Esophagus mucosa (tissue), 1 donor: ENCODE measurements at regions not wholly inside any gene's neighbourhood (a gene's known extent, or its start where the extent isn't known, plus 50 kb on each side); places are given as distances from the start of the nearest gene placed in this dataset.
"Not testable (repeated sequence)": the region's sequence is repeated elsewhere in the genome, so short reads cannot be mapped to it uniquely, and the experiment has no call there.

Source experiments
- ATAC-seq: fragments of 200-7000 bp; cut with Tn5 transposase; one replicate; pipeline ENCODE4 v1.9.1; 2020
- donor health status: DM: yes; HTN: yes; CAD: no.

GRCh38 chr7:69277366-69277765, 320.9 kb upstream of the AUTS2 start:
- no peak for ATAC-seq

DNA sequence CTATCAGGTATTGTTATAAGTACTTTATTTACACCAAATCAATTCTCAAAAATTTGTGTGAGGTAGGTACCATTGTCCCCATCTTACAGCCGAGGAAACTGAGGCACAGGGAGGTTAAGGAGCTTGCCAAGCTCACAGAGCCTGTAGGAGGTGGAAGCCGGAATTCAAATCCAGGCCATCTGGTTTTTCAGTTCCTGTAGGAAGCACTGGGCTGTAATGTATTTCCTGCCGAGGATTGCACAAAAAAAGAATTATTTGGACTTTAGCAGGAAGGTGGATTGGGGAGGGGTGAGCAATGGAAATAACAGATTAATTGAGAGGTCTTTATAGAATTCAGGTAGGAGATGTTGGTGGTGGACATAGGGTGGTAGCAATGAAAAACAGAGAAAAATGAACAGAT, 315.3 kb upstream of the AUTS2 start:
- no peak for ATAC-seq

DNA sequence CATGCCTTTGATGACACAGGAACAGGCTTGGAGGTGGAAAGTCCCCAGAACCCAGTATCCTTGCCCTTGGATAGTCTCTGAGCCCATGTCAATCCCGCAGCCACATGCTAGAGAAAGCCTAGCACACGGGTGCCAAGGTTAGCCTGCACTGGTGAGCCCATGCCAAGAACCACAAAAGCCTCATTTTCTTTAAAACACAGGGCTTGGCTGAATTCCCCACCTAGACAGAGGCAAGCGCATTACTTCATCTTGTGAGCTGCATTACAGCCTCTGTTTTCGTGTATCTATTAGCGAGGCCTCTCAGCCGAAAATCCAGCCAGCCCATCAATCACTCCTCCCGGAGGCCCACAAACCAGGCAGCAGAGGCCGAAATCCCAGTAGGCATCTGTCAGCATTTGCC, 314.9 kb upstream of the AUTS2 start:
- ATAC-seq: no peak

- no peak for ATAC-seq
Observed at GRCh38 chr7:69285854-69286253, 312.4 kb upstream of the AUTS2 start.

- ATAC-seq: no peak
Observed at GRCh38 chr7:69295977-69296376, 302.3 kb upstream of the AUTS2 start.

GRCh38 chr7:69301253-69301652, 297.0 kb upstream of the AUTS2 start:
- ATAC-seq: no peak

DNA sequence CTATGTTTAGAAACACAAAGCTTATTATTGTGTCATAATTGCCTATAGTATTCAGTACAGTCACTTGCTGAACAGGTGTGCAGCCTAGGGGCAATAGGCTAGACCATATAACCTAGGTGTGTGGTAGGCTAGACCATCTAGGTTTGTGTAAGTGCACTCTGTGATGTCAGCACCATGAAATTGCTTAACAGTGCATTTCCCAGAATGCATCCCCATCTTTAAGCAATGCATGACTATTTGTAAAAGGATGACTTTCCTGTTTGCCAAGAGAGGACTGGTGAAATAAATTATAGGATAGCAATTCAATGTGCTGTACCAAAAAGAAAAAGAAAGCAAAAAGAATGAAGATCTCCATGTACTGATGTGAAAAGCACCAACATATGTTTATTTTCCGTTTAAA, 288.7 kb upstream of the AUTS2 start:
- ATAC-seq: no peak

DNA sequence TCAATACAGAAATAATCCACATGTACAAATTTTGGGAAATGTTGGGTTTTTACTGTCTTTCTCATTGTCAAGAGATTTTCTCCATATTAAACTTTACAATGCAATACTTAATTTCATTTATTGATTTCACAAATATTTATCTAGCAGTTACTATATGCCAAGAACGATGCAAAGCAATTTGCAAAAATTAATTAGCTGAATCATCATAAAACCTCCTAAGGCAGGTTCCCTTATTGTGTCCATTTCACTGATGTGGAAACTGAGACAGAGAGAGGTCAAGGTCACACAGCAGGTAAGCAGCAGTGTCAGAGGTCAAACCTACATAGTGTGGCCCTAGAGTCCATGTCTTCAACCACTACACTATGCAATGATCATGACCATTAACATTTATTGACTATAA, 286.8 kb upstream of the AUTS2 start:
- no peak for ATAC-seq

GRCh38 chr7:69313852-69314251, 284.4 kb upstream of the AUTS2 start:
- ATAC-seq: not testable (repeated sequence)

DNA sequence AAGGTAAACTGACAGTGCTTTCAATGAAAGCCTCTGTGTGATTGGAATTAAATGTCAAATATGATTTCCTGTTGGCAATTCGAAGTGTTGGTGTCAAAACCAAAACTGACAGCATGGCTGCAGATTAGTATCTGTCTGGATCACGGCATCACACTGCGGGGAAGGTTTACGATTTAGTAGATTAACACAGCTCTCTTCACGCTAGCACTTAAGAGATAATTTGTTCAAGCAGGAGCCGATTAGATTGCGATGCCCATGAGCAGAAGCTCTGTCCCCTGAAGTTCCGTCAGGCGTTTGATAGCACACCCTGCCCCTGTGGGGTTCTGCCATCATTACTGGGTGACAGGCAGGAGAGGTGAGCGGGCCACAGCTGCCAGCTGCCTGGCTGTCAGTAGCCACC, 279.5 kb upstream of the AUTS2 start:
- ATAC-seq: no peak

GRCh38 chr7:69328516-69328915, 269.8 kb upstream of the AUTS2 start:
- ATAC-seq: no peak

GRCh38 chr7:69334701-69335100, 263.6 kb upstream of the AUTS2 start:
- no peak for ATAC-seq

DNA sequence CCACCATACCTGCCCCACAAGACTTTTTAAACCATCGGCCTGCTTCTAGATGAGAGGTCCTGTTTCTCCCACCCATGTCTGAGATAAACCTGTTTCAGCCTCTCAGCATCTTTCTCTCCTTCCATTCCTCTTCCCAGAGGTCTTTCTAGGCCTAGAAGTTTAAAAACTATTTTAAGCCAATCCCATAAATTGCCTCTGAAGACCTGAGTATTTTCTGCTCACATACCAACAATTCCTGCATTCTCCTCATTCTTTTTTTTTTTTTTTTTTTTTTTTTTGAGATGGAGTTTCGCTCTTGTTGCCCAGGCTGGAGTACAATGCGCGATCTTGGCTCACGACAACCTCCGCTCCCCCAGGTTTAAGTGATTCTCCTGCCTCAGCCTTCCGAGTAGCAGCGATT, 262.9 kb upstream of the AUTS2 start:
- ATAC-seq: no peak

GRCh38 chr7:69336976-69337375, 261.3 kb upstream of the AUTS2 start:
- no peak for ATAC-seq

DNA sequence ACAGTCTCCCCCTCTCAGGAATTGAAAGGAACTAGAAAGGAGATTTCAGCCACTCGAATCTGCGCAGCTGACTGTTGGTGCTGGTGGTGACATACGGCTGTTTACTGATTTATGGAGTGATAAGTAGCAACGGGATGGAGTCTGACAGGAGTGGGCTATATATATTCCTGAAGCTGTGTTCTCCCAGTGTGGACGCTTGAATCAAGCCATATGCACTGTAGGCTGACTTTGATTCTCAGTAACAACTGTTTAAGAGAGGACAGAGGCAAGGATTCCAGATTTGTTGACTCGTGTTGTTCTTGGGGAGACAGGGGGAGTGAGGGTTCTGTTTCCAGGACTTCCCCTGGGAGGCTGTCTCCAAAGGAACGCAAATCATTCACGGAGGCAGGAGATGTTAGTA, 260.1 kb upstream of the AUTS2 start:
- no peak for ATAC-seq

GRCh38 chr7:69341288-69341687, 257.0 kb upstream of the AUTS2 start:
- ATAC-seq: no peak

- ATAC-seq: no peak
Observed at GRCh38 chr7:69342154-69342884, 256.0 kb upstream of the AUTS2 start.

DNA sequence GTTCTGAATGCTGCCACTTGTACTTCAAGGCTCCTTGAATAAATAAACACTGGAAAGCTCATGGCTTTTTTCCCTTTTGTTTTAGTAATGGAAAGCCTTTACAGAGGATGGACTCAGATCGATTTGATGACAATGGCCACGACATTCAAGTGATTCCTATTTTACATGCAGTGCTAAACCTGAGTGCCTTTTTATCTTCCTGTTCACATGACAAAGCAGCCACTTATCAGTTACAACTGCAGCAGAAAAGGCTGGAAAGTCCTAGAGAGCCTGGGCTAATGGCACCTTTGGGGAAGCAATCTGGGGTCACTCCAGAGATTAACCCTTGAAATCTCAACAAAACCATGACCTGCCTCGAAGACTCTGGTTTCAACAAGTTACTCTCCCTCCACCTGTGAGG, 249.0 kb upstream of the AUTS2 start:
- ATAC-seq: no peak

GRCh38 chr7:69358163-69358821, 240.0 kb upstream of the AUTS2 start:
- ATAC-seq: no peak

- ATAC-seq: no peak
Observed at GRCh38 chr7:69359003-69359700, 239.1 kb upstream of the AUTS2 start.

DNA sequence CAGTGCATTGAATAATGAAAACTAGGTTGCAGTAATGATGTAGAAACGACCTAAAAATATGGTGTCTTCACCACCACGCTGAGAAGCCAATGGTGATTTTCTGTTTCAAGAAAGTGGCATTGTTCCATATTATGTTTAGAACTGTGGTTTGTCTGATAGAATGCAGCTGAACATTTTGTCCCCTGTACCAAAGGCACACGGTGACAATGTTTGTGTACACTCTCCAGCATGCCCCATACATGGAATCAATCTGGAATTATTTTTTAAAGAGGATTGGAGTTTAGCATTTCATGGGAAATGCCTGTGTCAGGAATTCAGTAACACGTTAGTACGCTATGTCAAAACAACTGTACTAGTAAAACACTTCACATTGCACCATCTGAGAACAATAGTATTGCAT, 237.4 kb upstream of the AUTS2 start:
- no peak for ATAC-seq

DNA sequence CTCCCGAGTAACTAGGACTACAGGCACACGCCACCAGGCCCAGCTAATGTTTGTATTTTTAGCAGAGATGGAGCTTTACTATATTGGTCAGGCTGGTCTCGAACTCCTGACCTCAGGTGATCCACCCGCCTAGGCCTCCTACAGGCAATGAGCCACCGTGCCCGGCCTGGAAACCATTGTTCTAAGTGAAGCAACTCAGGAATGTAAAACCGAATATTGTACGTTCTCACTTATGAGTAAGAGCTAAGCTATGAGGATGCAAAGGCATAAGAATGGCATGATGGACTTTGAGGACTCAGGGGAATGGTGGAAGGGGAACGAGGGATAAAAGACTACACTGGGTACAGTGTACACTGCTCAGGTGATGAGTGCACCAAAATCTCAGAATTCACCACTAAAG, 235.1 kb upstream of the AUTS2 start:
- no peak for ATAC-seq

GRCh38 chr7:69364813-69365643, 233.2 kb upstream of the AUTS2 start:
- ATAC-seq: no peak
